Transverse colon (tissue), 4 donors: ENCODE measurements at regions not wholly inside any gene's neighbourhood (a gene's known extent, or its start where the extent isn't known, plus 50 kb on each side); places are given as distances from the start of the nearest gene placed in this dataset.

Source experiments
- CTCF ChIP-seq, 5 experiments: fragments of 200-600 bp in 3 of 5; fragments of 450-650 bp in 2 of 5; sonication (generic) in 3 of 5; IDR thresholded peaks; 1 replicate in 2 of 5; 2 replicates in 3 of 5; pipeline ENCODE4 v1.5.1; 2016 to 2017; ENCODE audit warnings: antibody characterized with exemption in 5 of 5, inconsistent platforms in 3 of 5, mild to moderate bottlenecking in 2 of 5, moderate library complexity in 1 of 5
- EP300 ChIP-seq: sonication (generic); formaldehyde crosslinking; IDR thresholded peaks from one replicate; pipeline ENCODE4 v1.6.1; 2017; ENCODE audit warnings: antibody characterized with exemption, low read depth
- POLR2A ChIP-seq: fragments of 450-650 bp; IDR thresholded peaks from one replicate; pipeline ENCODE4 v1.6.1; 2016; ENCODE audit warnings: antibody characterized with exemption, mild to moderate bottlenecking, moderate library complexity
- POLR2AphosphoS5 ChIP-seq, 3 donors: sonication (generic); formaldehyde crosslinking; IDR thresholded peaks; one replicate each; pipeline ENCODE4 v1.6.1; 2016; ENCODE audit warnings: antibody characterized with exemption in 3 of 3

- TF ChIP-seq POLR2A (no peak), CTCF (IDR thresholded peaks at IDR 0.05) (no peak), POLR2AphosphoS5 (IDR thresholded peaks at IDR 0.05) (no peak), EP300 (no peak)
Observed at GRCh38 chr18:75830828-75831227, 403.3 kb upstream of the SMIM21 start.
